ENCODE measurements at regions not wholly inside any gene's neighbourhood (a gene's known extent, or its start where the extent isn't known, plus 50 kb on each side); places are given as distances from the start of the nearest gene placed in this dataset.

GRCh38 chr5:124093658-124094057 lies 581.7 kb downstream of the CSNK1G3 start:
- WGBS, 2 donors, result 90 to 97% methylated on average over 1 of the region's 1 CpG
- no peak for DNase-seq
- H3K36me3 ChIP-seq, result no peaks in the 10 kb centered on the region
- no peak overlapping the region for H3K27ac ChIP-seq
- H3K27me3 ChIP-seq, result no peaks in the 10 kb centered on the region
- no peaks in the 10 kb centered on the region for H3K9me3 ChIP-seq
- no peak for FAIRE-seq
- TF ChIP-seq CTCF (IDR thresholded peaks at IDR 0.05), result no peak
- H3K4me1 ChIP-seq, result no peaks in the 10 kb centered on the region
- H3K4me3 ChIP-seq, result no peak overlapping the region
- no peak for ATAC-seq
- intact Hi-C loops (cut with DNase I), result no loop called here

GRCh38 chr5:124090115-124090514 lies 578.1 kb downstream of the CSNK1G3 start:
- no peaks in the 10 kb centered on the region for H3K27me3 ChIP-seq
- H3K36me3 ChIP-seq, result no peaks in the 10 kb centered on the region
- H3K27ac ChIP-seq, result no peak overlapping the region
- TF ChIP-seq CTCF (IDR thresholded peaks at IDR 0.05), result no peak
- DNase-seq (no peak), FAIRE-seq (no peak), ATAC-seq (no peak)
- no peaks in the 10 kb centered on the region for H3K9me3 ChIP-seq
- H3K4me3 ChIP-seq, result no peak overlapping the region
- 75 to 85% methylated on average over 3 of the region's 3 CpGs for WGBS, 2 donors
- H3K4me1 ChIP-seq, result peaks cover 0 to 7% (median 0%) of the 10 kb centered on the region in 3 donors
- intact Hi-C loops (cut with DNase I), result no loop called here

GRCh38 chr5:124089578-124089977 lies 577.6 kb downstream of the CSNK1G3 start:
- no peaks in the 10 kb centered on the region for H3K36me3 ChIP-seq
- DNase-seq, result no peak
- H3K9me3 ChIP-seq, result no peaks in the 10 kb centered on the region
- H3K27me3 ChIP-seq, result no peaks in the 10 kb centered on the region
- WGBS, 2 donors, result 62 to 84% methylated on average over 2 of the region's 2 CpGs
- H3K4me1 ChIP-seq, result peaks cover 0 to 7% (median 0%) of the 10 kb centered on the region in 3 donors
- FAIRE-seq, result no peak
- ATAC-seq, result no peak
- intact Hi-C loops (cut with DNase I), result no loop called here
- H3K27ac ChIP-seq, result no peak overlapping the region
- no peak for TF ChIP-seq CTCF (IDR thresholded peaks at IDR 0.05)
- no peak overlapping the region for H3K4me3 ChIP-seq

GRCh38 chr5:124088289-124089032 lies 576.5 kb downstream of the CSNK1G3 start:
- Histone ChIP-seq H3K9me3 (no peaks in the 10 kb centered on the region), H3K4me3 (no peak overlapping the region), H3K4me1 (peaks cover 0 to 7% (median 0%) of the 10 kb centered on the region in 3 donors), H3K36me3 (no peaks in the 10 kb centered on the region), H3K27ac (no peak overlapping the region), H3K27me3 (no peaks in the 10 kb centered on the region)
- no peak for TF ChIP-seq CTCF (IDR thresholded peaks at IDR 0.05)
- DNase-seq, result no peak
- peak in 2 of 4 donors; percentile 66 to 67 for ATAC-seq
- no peak for FAIRE-seq
- intact Hi-C loops (cut with DNase I), result no loop called here
- 30 to 39% methylated on average over 5 of the region's 5 CpGs for WGBS, 2 donors

GRCh38 chr5:124087752-124088151 lies 575.8 kb downstream of the CSNK1G3 start:
- peaks cover 0 to 7% (median 0%) of the 10 kb centered on the region in 3 donors for H3K4me1 ChIP-seq
- WGBS, 2 donors, result 74 to 78% methylated on average over 2 of the region's 2 CpGs
- DNase-seq, result no peak
- no peaks in the 10 kb centered on the region for H3K27me3 ChIP-seq
- H3K36me3 ChIP-seq, result no peaks in the 10 kb centered on the region
- H3K9me3 ChIP-seq, result no peaks in the 10 kb centered on the region
- intact Hi-C loops (cut with DNase I), result no loop called here
- TF ChIP-seq CTCF (IDR thresholded peaks at IDR 0.05), result no peak
- FAIRE-seq, result no peak
- no peak overlapping the region for H3K27ac ChIP-seq
- no peak overlapping the region for H3K4me3 ChIP-seq
- ATAC-seq, result no peak
